ENCODE measurements at regions not wholly inside any gene's neighbourhood (a gene's known extent, or its start where the extent isn't known, plus 50 kb on each side); places are given as distances from the start of the nearest gene placed in this dataset.

DNA sequence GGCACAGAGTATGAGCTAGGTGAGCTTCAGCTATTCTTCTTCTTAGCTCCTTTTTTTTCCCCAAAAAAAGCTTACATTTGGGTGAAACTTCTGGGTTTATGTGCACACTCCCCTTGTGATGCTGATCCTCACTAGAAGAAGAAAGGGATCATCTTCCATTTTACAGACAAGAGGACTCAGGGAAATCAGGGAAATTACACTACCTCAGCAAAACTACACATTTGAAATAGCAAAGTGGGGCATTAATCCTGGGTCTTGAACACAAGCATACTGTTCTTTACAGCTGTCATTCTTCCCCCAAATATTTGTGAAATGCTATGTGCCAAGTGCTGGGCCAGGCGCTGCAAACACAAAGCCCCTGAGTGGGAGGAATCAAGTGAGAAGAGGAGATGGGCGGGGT, 68.6 kb upstream of the NFIL3 start:
- no peak for DNase-seq (ENCODE audit: extremely low read depth, low read depth)
- TF ChIP-seq, protein P1, sequence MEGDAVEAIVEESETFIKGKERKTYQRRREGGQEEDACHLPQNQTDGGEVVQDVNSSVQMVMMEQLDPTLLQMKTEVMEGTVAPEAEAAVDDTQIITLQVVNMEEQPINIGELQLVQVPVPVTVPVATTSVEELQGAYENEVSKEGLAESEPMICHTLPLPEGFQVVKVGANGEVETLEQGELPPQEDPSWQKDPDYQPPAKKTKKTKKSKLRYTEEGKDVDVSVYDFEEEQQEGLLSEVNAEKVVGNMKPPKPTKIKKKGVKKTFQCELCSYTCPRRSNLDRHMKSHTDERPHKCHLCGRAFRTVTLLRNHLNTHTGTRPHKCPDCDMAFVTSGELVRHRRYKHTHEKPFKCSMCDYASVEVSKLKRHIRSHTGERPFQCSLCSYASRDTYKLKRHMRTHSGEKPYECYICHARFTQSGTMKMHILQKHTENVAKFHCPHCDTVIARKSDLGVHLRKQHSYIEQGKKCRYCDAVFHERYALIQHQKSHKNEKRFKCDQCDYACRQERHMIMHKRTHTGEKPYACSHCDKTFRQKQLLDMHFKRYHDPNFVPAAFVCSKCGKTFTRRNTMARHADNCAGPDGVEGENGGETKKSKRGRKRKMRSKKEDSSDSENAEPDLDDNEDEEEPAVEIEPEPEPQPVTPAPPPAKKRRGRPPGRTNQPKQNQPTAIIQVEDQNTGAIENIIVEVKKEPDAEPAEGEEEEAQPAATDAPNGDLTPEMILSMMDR (IDR thresholded peaks at IDR 0.05; ENCODE audit: low read depth, low read length) = no peak

DNA sequence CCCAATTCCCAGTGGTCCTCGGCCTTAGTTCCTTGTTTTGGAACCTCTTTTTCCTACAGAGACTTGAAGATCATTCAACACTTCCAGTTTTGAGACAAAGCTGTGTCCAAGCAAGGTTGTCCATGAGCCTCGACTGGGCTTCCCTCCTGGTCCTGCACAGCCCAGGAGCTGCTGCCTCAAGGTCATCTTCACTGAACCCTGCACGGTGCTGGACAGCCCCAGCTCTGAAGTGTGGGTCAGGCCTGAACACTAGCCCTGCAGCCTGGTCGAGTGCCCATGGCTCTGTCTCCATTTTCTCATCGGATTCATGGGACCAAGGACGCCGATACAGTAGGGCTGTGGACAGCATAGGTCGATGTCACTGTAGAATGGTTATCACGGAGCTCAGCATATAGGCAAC, 68.0 kb upstream of the NFIL3 start:
- TF ChIP-seq, protein P1 (IDR thresholded peaks at IDR 0.05; ENCODE audit: low read depth, low read length) = no peak

DNA sequence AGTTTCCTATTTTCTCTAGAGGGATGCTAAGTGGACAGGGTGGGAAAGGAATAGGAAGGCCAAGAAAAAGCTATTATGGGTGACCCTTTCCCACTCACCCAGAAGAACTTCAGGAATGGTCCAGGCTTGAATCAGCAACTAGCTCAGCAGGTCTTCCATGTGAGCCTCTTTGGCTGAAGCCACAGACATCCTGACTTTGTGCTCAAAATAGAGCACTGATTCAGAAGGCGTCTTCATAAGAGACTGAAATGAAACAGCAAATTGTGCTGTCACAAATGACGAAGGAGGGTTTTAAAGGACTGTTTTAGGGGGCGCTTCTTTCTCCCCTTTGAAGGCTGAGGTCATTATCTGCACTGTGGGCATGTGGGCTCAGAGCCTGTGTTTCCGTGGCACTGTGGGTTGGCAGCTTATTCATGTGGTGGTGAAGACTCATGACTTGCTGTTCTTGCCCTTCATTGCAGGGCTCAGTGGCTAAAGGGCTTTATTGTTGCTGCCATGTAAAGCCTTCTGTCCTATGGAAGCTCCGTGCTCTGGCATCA, 65.8 kb upstream of the NFIL3 start:
- no peak for DNase-seq (ENCODE audit: extremely low read depth, low read depth)
- TF ChIP-seq, protein P1 (IDR thresholded peaks at IDR 0.05; ENCODE audit: low read depth, low read length) = no peak

More for the DNA sequence above, 68.0 kb upstream of the NFIL3 start:
- DNase-seq (ENCODE audit: extremely low read depth, low read depth) = no peak

DNA sequence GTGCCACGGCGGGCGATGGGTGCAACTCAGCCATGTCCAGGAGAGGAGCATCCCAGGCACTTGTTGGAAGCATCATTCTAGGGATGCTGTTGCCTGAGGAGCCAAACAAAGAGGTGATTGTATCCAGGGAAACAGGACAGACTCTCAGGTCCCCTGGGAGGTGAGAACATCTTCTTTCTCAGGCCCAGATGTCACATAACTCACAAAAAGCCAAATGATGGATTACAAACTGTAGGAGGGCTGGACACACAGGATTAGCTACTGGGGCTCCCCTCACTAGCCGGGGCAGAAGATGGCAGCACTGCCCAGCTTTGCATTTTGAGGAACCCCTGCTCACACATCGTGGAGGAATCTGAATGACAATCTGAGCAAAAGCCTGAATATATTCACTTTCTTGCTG, 64.7 kb upstream of the NFIL3 start:
- TF ChIP-seq, protein P1 (IDR thresholded peaks at IDR 0.05; ENCODE audit: low read depth, low read length) = no peak

DNA sequence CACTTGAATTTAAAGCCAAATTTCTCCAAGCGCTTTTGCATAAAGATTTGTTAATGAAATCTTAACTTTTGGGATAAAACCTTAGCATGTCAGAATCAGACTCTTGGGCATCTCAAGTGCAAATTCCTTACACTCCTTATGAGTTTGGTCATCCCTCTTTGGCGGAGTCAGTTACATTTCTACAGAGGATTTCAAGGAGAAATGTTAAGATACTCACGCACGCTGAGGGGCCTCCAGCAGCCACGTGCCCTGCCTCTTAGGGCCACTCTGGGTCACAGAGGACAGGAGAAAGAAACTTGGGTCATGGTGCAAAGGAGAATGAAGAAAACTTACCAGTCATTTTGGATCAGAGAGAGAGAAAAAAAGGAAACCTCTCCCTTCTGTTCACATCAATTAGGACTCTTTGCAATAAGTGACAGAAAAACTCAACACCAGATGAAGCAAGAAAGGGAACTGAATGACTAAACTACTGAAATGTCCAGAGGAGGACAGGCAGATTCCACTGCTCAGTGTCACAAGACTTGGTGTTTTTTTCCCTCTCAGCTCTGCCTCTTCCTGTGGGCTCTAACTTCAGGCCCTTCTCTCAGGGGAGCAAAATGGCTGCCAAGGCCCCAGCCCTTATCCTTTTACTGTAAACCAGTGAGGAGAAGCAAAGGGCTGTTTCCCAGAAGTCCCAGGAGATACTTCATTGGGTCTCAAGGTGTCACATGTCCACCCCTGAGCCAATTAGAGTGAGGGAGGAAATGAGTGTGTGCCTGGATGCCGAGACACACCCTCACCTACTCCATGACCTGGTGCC, 63.3 kb upstream of the NFIL3 start:
- no peak for DNase-seq (ENCODE audit: extremely low read depth, low read depth)
- TF ChIP-seq, protein P1 (IDR thresholded peaks at IDR 0.05; ENCODE audit: low read depth, low read length) = no peak

More for the DNA sequence above, 64.7 kb upstream of the NFIL3 start:
- DNase-seq (ENCODE audit: extremely low read depth, low read depth) = no peak

DNA sequence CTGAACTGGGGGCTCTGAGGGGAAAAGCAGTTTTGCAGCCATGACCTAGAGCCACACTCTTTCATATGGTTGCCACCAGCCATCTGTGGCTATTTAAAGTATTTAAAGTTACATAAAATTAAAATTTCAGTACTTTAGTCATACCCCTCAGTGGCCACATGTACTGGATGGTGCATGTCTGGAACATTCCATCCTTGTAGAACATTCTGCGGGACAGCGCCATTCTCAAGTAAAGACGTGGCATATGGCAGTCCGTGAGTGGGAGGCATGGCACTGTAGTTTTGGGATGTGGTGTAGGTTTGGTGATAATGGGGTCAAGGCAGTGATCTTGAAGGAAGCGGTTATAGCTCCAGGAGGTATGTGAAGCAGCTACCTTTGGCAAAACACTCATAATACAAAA, 61.4 kb upstream of the NFIL3 start:
- DNase-seq (ENCODE audit: extremely low read depth, low read depth) = no peak
- TF ChIP-seq, protein P1 (IDR thresholded peaks at IDR 0.05; ENCODE audit: low read depth, low read length) = no peak

DNA sequence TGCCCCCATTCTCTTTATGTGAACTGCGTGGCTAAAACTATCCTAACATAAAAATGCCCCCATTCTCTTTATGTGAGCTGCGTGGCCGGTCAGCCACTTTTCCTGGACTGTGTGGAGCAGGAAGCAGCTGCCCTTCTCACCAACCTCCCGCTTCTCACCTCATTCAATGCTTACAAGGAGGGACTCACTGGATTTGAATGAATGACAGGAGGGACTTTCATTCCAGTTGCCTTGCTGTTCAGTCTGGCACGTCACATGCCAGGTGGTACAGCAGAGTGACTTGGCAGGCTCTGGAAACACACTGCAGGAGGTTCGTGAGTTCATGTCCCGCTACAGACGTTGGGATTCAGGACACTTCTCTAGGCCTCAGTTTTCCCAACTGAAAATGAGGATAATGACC, 60.2 kb upstream of the NFIL3 start:
- no peak for DNase-seq (ENCODE audit: extremely low read depth, low read depth)
- TF ChIP-seq, protein P1 (IDR thresholded peaks at IDR 0.05; ENCODE audit: low read depth, low read length) = no peak

Data from AG09319 (cell line).